Smooth muscle cell (in vitro differentiated cells): ENCODE measurements at regions not wholly inside any gene's neighbourhood (a gene's known extent, or its start where the extent isn't known, plus 50 kb on each side); places are given as distances from the start of the nearest gene placed in this dataset.

ENCODE experiments used
- DNase-seq: peaks from one replicate; lab custom pipeline; 2025; ENCODE audit not compliant: unreplicated experiment; lab: John Stamatoyannopoulos, UW
- H2AFZ ChIP-seq: fragments of 200-600 bp; sonication (generic); 2 replicates; pipeline ENCODE4 v1.6.0; 2016; ENCODE audit warnings: antibody characterized with exemption, low read depth, mild to moderate bottlenecking
- H3F3A ChIP-seq: fragments of 200-600 bp; sonication (generic); 2 replicates; pipeline ENCODE4 v1.6.0; 2017; ENCODE audit warnings: antibody characterized with exemption, low read depth
- H3K27ac ChIP-seq: fragments of 200-600 bp; sonication (generic); 2 replicates; pipeline ENCODE4 v1.5.1; 2016; ENCODE audit warnings: low read depth, mild to moderate bottlenecking
- H3K27me3 ChIP-seq: fragments of 200-600 bp; sonication (generic); 2 replicates; pipeline ENCODE4 v1.6.1; 2016; ENCODE audit warnings: low read depth, mild to moderate bottlenecking
- H3K36me3 ChIP-seq: fragments of 200-600 bp; sonication (generic); 2 replicates; pipeline ENCODE4 v1.5.1; 2016; ENCODE audit warnings: low read depth
- H3K4me1 ChIP-seq: fragments of 200-600 bp; sonication (generic); 2 replicates; pipeline ENCODE4 v1.5.1; 2016; ENCODE audit warnings: low read depth
- H3K4me2 ChIP-seq: fragments of 200-600 bp; sonication (generic); 2 replicates; pipeline ENCODE4 v1.6.0; 2016; ENCODE audit warnings: mild to moderate bottlenecking
- H3K4me3 ChIP-seq: fragments of 200-600 bp; sonication (generic); 2 replicates; pipeline ENCODE4 v1.5.1; 2016; ENCODE audit warnings: mild to moderate bottlenecking
- H3K79me2 ChIP-seq: fragments of 200-600 bp; sonication (generic); 2 replicates; pipeline ENCODE4 v1.6.0; 2016; ENCODE audit warnings: low read depth, mild to moderate bottlenecking
- H3K9ac ChIP-seq: fragments of 200-600 bp; sonication (generic); 2 replicates; pipeline ENCODE4 v1.6.0; 2016; ENCODE audit warnings: low read depth
- H3K9me3 ChIP-seq: fragments of 200-600 bp; sonication (generic); replicated peaks from 2 replicates; pipeline ENCODE4 v1.5.1; 2016; ENCODE audit warnings: low read depth
- H4K20me1 ChIP-seq: fragments of 200-600 bp; sonication (generic); 2 replicates; pipeline ENCODE4 v1.6.0; 2016; ENCODE audit warnings: low read depth
- CTCF ChIP-seq: fragments of 200-600 bp; sonication (generic); IDR thresholded peaks from 2 replicates; pipeline ENCODE4 v1.5.1; 2017; ENCODE audit warnings: borderline replicate concordance, mild to moderate bottlenecking, antibody characterized with exemption; ENCODE audit not compliant: insufficient read depth, poor library complexity, severe bottlenecking
- WGBS: methylation state at CpG from one replicate; pipeline ENCODE4 v1.1.7; 2016; ENCODE audit warnings: low lambda C conversion rate; 5-methylcytosine and 5-hydroxymethylcytosine counted together

- no peak overlapping the region for H3K27ac ChIP-seq
- H3K4me3 ChIP-seq: no peak overlapping the region
- H3K4me1 ChIP-seq: no peaks in the 10 kb centered on the region
- H3K4me2 ChIP-seq: no peak overlapping the region
- no peak overlapping the region for H2AFZ ChIP-seq
- no peak for TF ChIP-seq CTCF
- H3K9me3 ChIP-seq: no peaks in the 10 kb centered on the region
- no peaks in the 10 kb centered on the region for H3K36me3 ChIP-seq
- WGBS: 96% methylated on average over 25 of the region's 25 CpGs
- H3K79me2 ChIP-seq: no peaks in the 10 kb centered on the region
- no peaks in the 10 kb centered on the region for H3K27me3 ChIP-seq
- DNase-seq: no peak
- H3K9ac ChIP-seq: no peak overlapping the region
- H4K20me1 ChIP-seq: no peaks in the 10 kb centered on the region
- no peaks in the 10 kb centered on the region for H3F3A ChIP-seq
Measured at GRCh38 chr7:156123362-156123761, 311.1 kb upstream of the SHH start.

GRCh38 chr7:156122752-156123354 lies 310.6 kb upstream of the SHH start:
- Histone ChIP-seq H3K27me3 (no peaks in the 10 kb centered on the region), H4K20me1 (no peaks in the 10 kb centered on the region), H3K4me3 (no peak overlapping the region), H3F3A (no peaks in the 10 kb centered on the region), H2AFZ (no peak overlapping the region), H3K79me2 (no peaks in the 10 kb centered on the region), H3K27ac (no peak overlapping the region), H3K9ac (no peak overlapping the region), H3K4me2 (no peak overlapping the region), H3K4me1 (no peaks in the 10 kb centered on the region), H3K9me3 (no peaks in the 10 kb centered on the region), H3K36me3 (no peaks in the 10 kb centered on the region)
- TF ChIP-seq CTCF: no peak
- no peak for DNase-seq
- WGBS: 91% methylated on average over 23 of the region's 23 CpGs

GRCh38 chr7:156121956-156122355 lies 309.7 kb upstream of the SHH start:
- Histone ChIP-seq H3K4me1 (no peaks in the 10 kb centered on the region), H3K4me3 (no peak overlapping the region), H2AFZ (no peak overlapping the region), H3K27me3 (no peaks in the 10 kb centered on the region), H3K9ac (no peak overlapping the region), H3K9me3 (no peaks in the 10 kb centered on the region), H4K20me1 (no peaks in the 10 kb centered on the region), H3K79me2 (no peaks in the 10 kb centered on the region), H3K27ac (no peak overlapping the region), H3K4me2 (no peak overlapping the region), H3K36me3 (no peaks in the 10 kb centered on the region), H3F3A (no peaks in the 10 kb centered on the region)
- TF ChIP-seq CTCF: no peak
- WGBS: 90% methylated on average over 17 of the region's 17 CpGs
- no peak for DNase-seq

GRCh38 chr7:156121434-156121833 lies 309.2 kb upstream of the SHH start:
- Histone ChIP-seq H3K4me3 (no peak overlapping the region), H3K9me3 (no peaks in the 10 kb centered on the region)

More at GRCh38 chr7:156121434-156121833, 309.2 kb upstream of the SHH start:
- no peaks in the 10 kb centered on the region for H3F3A ChIP-seq
- no peaks in the 10 kb centered on the region for H3K79me2 ChIP-seq
- no peak overlapping the region for H2AFZ ChIP-seq
- WGBS: 91% methylated on average over 10 of the region's 10 CpGs
- no peak overlapping the region for H3K9ac ChIP-seq
- H3K4me2 ChIP-seq: no peak overlapping the region
- H3K27ac ChIP-seq: no peak overlapping the region
- TF ChIP-seq CTCF: no peak
- H3K4me1 ChIP-seq: no peaks in the 10 kb centered on the region
- DNase-seq: no peak
- H3K27me3 ChIP-seq: no peaks in the 10 kb centered on the region
- no peaks in the 10 kb centered on the region for H3K36me3 ChIP-seq
- H4K20me1 ChIP-seq: no peaks in the 10 kb centered on the region
